Neuron (in vitro differentiated cells): ENCODE measurements at regions not wholly inside any gene's neighbourhood (a gene's known extent, or its start where the extent isn't known, plus 50 kb on each side); places are given as distances from the start of the nearest gene placed in this dataset.

Experiments
- H2AFZ ChIP-seq: one replicate; pipeline ENCODE4 v1.6.1; 2013; ENCODE audit warnings: low read depth, mild to moderate bottlenecking, inconsistent platforms, low read length, moderate library complexity
- H3K27me3 ChIP-seq: one replicate; pipeline ENCODE4 v1.6.1; 2013; ENCODE audit warnings: low read length; ENCODE audit not compliant: insufficient read depth
- H3K36me3 ChIP-seq: one replicate; pipeline ENCODE4 v1.6.1; 2013; ENCODE audit warnings: low read length; ENCODE audit not compliant: insufficient read depth
- H3K4me1 ChIP-seq: one replicate; pipeline ENCODE4 v1.6.1; 2013; ENCODE audit warnings: low read length; ENCODE audit not compliant: insufficient read depth
- H3K4me3 ChIP-seq: 2 replicates; pipeline ENCODE4 v1.5.1; 2013; ENCODE audit warnings: mild to moderate bottlenecking, low read length, moderate library complexity
- H3K9me3 ChIP-seq: one replicate; pipeline ENCODE4 v1.6.1; 2013; ENCODE audit warnings: low read length

GRCh38 chr16:85984947-85985451 is 86.0 kb downstream of the IRF8 start:
- no peaks in the 10 kb centered on the region for H3K9me3 ChIP-seq
- no peaks in the 10 kb centered on the region for H3K36me3 ChIP-seq
- H2AFZ ChIP-seq: no peak overlapping the region
- no peaks in the 10 kb centered on the region for H3K4me1 ChIP-seq
- H3K27me3 ChIP-seq: peaks cover 14% of the 10 kb centered on the region
- no peak overlapping the region for H3K4me3 ChIP-seq

- Histone ChIP-seq H3K9me3 (no peaks in the 10 kb centered on the region), H3K36me3 (no peaks in the 10 kb centered on the region), H3K27me3 (peaks cover 18% of the 10 kb centered on the region), H2AFZ (no peak overlapping the region), H3K4me3 (no peak overlapping the region), H3K4me1 (no peaks in the 10 kb centered on the region)
Observed at GRCh38 chr16:85986931-85987749, 88.2 kb downstream of the IRF8 start.

GRCh38 chr16:85987750-85988078 is 88.8 kb downstream of the IRF8 start:
- Histone ChIP-seq H3K4me1 (no peaks in the 10 kb centered on the region), H3K27me3 (peaks cover 18% of the 10 kb centered on the region), H2AFZ (no peak overlapping the region), H3K9me3 (no peaks in the 10 kb centered on the region), H3K36me3 (no peaks in the 10 kb centered on the region), H3K4me3 (no peak overlapping the region)

GRCh38 chr16:85988306-85988705 is 89.3 kb downstream of the IRF8 start:
- Histone ChIP-seq H3K27me3 (peaks cover 18% of the 10 kb centered on the region), H3K4me3 (no peak overlapping the region), H3K36me3 (no peaks in the 10 kb centered on the region), H3K4me1 (no peaks in the 10 kb centered on the region), H3K9me3 (no peaks in the 10 kb centered on the region), H2AFZ (no peak overlapping the region)

GRCh38 chr16:85988723-85989313 is 89.9 kb downstream of the IRF8 start:
- Histone ChIP-seq H3K36me3 (no peaks in the 10 kb centered on the region), H2AFZ (no peak overlapping the region), H3K27me3 (peaks cover 18% of the 10 kb centered on the region), H3K4me1 (no peaks in the 10 kb centered on the region), H3K4me3 (no peak overlapping the region), H3K9me3 (no peaks in the 10 kb centered on the region)

- Histone ChIP-seq H3K27me3 (peaks cover 13% of the 10 kb centered on the region), H2AFZ (no peak overlapping the region), H3K36me3 (no peaks in the 10 kb centered on the region), H3K4me3 (no peak overlapping the region), H3K9me3 (no peaks in the 10 kb centered on the region), H3K4me1 (no peaks in the 10 kb centered on the region)
Observed at GRCh38 chr16:85989376-85989775, 90.4 kb downstream of the IRF8 start.

GRCh38 chr16:85989863-85990643 is 91.1 kb downstream of the IRF8 start:
- no peaks in the 10 kb centered on the region for H3K36me3 ChIP-seq
- no peaks in the 10 kb centered on the region for H3K4me1 ChIP-seq
- H2AFZ ChIP-seq: no peak overlapping the region
- peaks cover 11% of the 10 kb centered on the region for H3K27me3 ChIP-seq
- no peaks in the 10 kb centered on the region for H3K9me3 ChIP-seq
- H3K4me3 ChIP-seq: no peak overlapping the region

- Histone ChIP-seq H3K4me3 (no peak overlapping the region), H3K36me3 (no peaks in the 10 kb centered on the region), H3K27me3 (peaks cover 11% of the 10 kb centered on the region), H2AFZ (no peak overlapping the region), H3K4me1 (no peaks in the 10 kb centered on the region), H3K9me3 (no peaks in the 10 kb centered on the region)
Observed at GRCh38 chr16:85990861-85991301, 91.9 kb downstream of the IRF8 start.

- Histone ChIP-seq H3K27me3 (peaks cover 11% of the 10 kb centered on the region), H3K36me3 (no peaks in the 10 kb centered on the region), H2AFZ (no peak overlapping the region), H3K4me3 (no peak overlapping the region), H3K4me1 (no peaks in the 10 kb centered on the region), H3K9me3 (no peaks in the 10 kb centered on the region)
Observed at GRCh38 chr16:85991425-85991824, 92.5 kb downstream of the IRF8 start.

GRCh38 chr16:85991856-85992255 is 92.9 kb downstream of the IRF8 start:
- no peaks in the 10 kb centered on the region for H3K9me3 ChIP-seq
- no peaks in the 10 kb centered on the region for H3K4me1 ChIP-seq
- H3K36me3 ChIP-seq: no peaks in the 10 kb centered on the region
- peaks cover 12% of the 10 kb centered on the region for H3K27me3 ChIP-seq
- no peak overlapping the region for H3K4me3 ChIP-seq
- no peak overlapping the region for H2AFZ ChIP-seq

GRCh38 chr16:85992359-85992758 is 93.4 kb downstream of the IRF8 start:
- Histone ChIP-seq H3K4me3 (no peak overlapping the region), H3K9me3 (no peaks in the 10 kb centered on the region), H3K4me1 (no peaks in the 10 kb centered on the region), H3K36me3 (no peaks in the 10 kb centered on the region), H2AFZ (no peak overlapping the region), H3K27me3 (peaks cover 17% of the 10 kb centered on the region)

GRCh38 chr16:85992779-85993178 is 93.8 kb downstream of the IRF8 start:
- Histone ChIP-seq H3K4me1 (no peaks in the 10 kb centered on the region), H3K4me3 (no peak overlapping the region), H3K36me3 (no peaks in the 10 kb centered on the region), H2AFZ (no peak overlapping the region), H3K9me3 (no peaks in the 10 kb centered on the region), H3K27me3 (peaks cover 19% of the 10 kb centered on the region)
